ENCODE measurements at regions not wholly inside any gene's neighbourhood (a gene's known extent, or its start where the extent isn't known, plus 50 kb on each side); places are given as distances from the start of the nearest gene placed in this dataset.

DNA sequence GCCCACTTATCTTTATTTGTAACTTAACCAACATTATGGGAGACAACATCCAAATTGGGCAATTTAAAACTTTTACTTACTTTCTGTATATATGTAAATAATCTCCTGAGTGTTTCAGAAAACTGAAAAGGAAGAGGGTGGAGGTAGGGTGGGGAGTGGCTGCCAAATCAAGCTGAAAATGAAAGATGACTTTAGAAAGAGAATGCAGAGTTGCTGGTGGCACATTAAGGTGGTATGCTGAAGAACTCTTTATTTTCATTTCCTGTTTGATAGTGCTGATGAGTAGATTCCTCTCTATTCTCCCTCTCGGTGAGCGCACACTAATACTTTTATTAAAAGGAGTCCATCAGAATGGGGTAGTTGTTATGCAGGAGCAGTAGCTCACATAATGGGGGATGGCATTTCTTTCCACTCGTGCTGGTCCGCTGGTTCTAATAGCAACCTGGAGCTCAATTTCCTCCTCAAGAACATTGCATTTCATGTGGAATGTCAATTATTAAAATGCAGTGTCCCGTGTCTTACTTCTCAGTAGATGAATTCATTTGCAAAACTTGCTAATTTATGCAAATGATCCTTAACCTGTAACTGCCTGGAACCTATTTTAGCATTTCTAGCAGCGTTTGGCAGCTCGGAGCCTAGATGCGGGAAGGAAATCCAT is 466.9 kb upstream of the HNRNPA3 start:
- TF ChIP-seq, protein P1, sequence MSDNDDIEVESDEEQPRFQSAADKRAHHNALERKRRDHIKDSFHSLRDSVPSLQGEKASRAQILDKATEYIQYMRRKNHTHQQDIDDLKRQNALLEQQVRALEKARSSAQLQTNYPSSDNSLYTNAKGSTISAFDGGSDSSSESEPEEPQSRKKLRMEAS (IDR thresholded peaks at IDR 0.05) = no peak
- TF ChIP-seq, protein P2, sequence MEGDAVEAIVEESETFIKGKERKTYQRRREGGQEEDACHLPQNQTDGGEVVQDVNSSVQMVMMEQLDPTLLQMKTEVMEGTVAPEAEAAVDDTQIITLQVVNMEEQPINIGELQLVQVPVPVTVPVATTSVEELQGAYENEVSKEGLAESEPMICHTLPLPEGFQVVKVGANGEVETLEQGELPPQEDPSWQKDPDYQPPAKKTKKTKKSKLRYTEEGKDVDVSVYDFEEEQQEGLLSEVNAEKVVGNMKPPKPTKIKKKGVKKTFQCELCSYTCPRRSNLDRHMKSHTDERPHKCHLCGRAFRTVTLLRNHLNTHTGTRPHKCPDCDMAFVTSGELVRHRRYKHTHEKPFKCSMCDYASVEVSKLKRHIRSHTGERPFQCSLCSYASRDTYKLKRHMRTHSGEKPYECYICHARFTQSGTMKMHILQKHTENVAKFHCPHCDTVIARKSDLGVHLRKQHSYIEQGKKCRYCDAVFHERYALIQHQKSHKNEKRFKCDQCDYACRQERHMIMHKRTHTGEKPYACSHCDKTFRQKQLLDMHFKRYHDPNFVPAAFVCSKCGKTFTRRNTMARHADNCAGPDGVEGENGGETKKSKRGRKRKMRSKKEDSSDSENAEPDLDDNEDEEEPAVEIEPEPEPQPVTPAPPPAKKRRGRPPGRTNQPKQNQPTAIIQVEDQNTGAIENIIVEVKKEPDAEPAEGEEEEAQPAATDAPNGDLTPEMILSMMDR (IDR thresholded peaks at IDR 0.05) = no peak
- TF ChIP-seq HOXA7 (CRISPR knock-in tag; IDR thresholded peaks at IDR 0.05) (no peak), CEBPB (IDR thresholded peaks at IDR 0.05) (no peak), NPAS2 (CRISPR knock-in tag; IDR thresholded peaks at IDR 0.05; ENCODE audit: borderline replicate concordance) (no peak), POLR2A (IDR thresholded peaks at IDR 0.05; ENCODE audit: low read length) (no peak), HDAC2 (IDR thresholded peaks at IDR 0.05) (no peak), CHD2 (IDR thresholded peaks at IDR 0.05; ENCODE audit: low read length, partially characterized antibody) (no peak), CBX8 (IDR thresholded peaks at IDR 0.05) (no peak), ZC3H11A (IDR thresholded peaks at IDR 0.05) (no peak), SMC3 (IDR thresholded peaks at IDR 0.05) (no peak), TP53 (CRISPR knock-in tag; IDR thresholded peaks at IDR 0.05) (no peak), BHLHE40 (IDR thresholded peaks at IDR 0.05; ENCODE audit: low read depth, low read length) (no peak), RFX5 (IDR thresholded peaks at IDR 0.05) (no peak)
- TF ChIP-seq, protein P3, sequence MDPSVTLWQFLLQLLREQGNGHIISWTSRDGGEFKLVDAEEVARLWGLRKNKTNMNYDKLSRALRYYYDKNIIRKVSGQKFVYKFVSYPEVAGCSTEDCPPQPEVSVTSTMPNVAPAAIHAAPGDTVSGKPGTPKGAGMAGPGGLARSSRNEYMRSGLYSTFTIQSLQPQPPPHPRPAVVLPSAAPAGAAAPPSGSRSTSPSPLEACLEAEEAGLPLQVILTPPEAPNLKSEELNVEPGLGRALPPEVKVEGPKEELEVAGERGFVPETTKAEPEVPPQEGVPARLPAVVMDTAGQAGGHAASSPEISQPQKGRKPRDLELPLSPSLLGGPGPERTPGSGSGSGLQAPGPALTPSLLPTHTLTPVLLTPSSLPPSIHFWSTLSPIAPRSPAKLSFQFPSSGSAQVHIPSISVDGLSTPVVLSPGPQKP (IDR thresholded peaks at IDR 0.05; ENCODE audit: low read depth, low read length) = no peak
- TF ChIP-seq, protein P4, sequence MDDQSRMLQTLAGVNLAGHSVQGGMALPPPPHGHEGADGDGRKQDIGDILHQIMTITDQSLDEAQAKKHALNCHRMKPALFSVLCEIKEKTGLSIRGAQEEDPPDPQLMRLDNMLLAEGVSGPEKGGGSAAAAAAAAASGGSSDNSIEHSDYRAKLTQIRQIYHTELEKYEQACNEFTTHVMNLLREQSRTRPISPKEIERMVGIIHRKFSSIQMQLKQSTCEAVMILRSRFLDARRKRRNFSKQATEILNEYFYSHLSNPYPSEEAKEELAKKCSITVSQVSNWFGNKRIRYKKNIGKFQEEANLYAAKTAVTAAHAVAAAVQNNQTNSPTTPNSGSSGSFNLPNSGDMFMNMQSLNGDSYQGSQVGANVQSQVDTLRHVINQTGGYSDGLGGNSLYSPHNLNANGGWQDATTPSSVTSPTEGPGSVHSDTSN (IDR thresholded peaks at IDR 0.05) = no peak
- ATAC-seq (no peak), DNase-seq (ENCODE audit: low read depth in 1 of 2, low spot score in 1 of 2) (no peak), FAIRE-seq (no peak)
- Histone ChIP-seq H3K4me3 (no peak overlapping the region), H3K9me3 (no peaks in the 10 kb centered on the region), H3K27ac (no peak overlapping the region), H3K4me1 (no peaks in the 10 kb centered on the region), H3K4me2 (no peak overlapping the region)
- ChIA-PET POLR2A (no interaction called here), CTCF (interaction anchor here (1.8 kb wide), 1 partner anchor 404 kb away, joined by 3 read pairs; no protein-coding TSS in a partner anchor)
- WGBS (ENCODE audit: missing lambda C conversion rate) = 65% methylated on average over 8 of the region's 8 CpGs

DNA sequence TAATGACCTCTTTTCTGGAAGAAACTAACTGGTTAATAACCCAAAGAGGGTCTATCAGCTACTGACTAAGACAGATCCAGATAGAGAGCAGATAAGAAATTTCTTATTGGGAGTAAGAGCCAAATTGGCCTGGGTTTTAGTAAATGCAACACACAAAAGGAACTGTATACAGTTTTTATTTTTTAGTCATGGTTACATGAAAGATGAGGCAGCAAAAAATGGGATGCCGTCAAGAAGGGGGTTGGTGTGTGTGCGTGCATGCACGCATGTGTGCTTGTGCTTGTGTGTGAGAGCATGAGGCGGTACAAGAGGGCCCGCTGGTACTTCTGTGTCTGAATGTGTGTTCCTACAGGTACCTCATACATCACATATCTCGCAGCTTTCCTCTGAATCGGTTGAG is 466.2 kb upstream of the HNRNPA3 start:
- H3K4me1 ChIP-seq = no peaks in the 10 kb centered on the region
- H3K4me3 ChIP-seq = no peak overlapping the region
- no peaks in the 10 kb centered on the region for H3K9me3 ChIP-seq
- CTCF ChIA-PET = interaction anchor here (1.8 kb wide), 1 partner anchor 403 kb away, joined by 3 read pairs; no protein-coding TSS in a partner anchor
- no peak overlapping the region for H3K4me2 ChIP-seq
- POLR2A ChIA-PET = no interaction called here
- FAIRE-seq (no peak), ATAC-seq (no peak), DNase-seq (ENCODE audit: low read depth in 1 of 2, low spot score in 1 of 2) (no peak)
- H3K27ac ChIP-seq = no peak overlapping the region
- 59% methylated on average over 7 of the region's 7 CpGs for WGBS (ENCODE audit: missing lambda C conversion rate)
- TF ChIP-seq ZSCAN20 (CRISPR knock-in tag; IDR thresholded peaks at IDR 0.05) (no peak), RCOR1 (IDR thresholded peaks at IDR 0.05; ENCODE audit: low read depth, low read length) (no peak), POLR2AphosphoS2 (conservative IDR thresholded peaks at IDR 0.05; ENCODE audit: low read length) (no peak), KDM1A (IDR thresholded peaks at IDR 0.05; ENCODE audit: low read depth) (no peak), CBX8 (IDR thresholded peaks at IDR 0.05) (no peak), CBX2 (IDR thresholded peaks at IDR 0.05; ENCODE audit: borderline replicate concordance, low read depth) (no peak), HEYL (CRISPR knock-in tag; IDR thresholded peaks at IDR 0.05) (no peak), ZFP36 (IDR thresholded peaks at IDR 0.05; ENCODE audit: borderline replicate concordance, partially characterized antibody) (no peak)
- TF ChIP-seq, protein P5, sequence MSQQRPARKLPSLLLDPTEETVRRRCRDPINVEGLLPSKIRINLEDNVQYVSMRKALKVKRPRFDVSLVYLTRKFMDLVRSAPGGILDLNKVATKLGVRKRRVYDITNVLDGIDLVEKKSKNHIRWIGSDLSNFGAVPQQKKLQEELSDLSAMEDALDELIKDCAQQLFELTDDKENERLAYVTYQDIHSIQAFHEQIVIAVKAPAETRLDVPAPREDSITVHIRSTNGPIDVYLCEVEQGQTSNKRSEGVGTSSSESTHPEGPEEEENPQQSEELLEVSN (IDR thresholded peaks at IDR 0.05; ENCODE audit: borderline replicate concordance, low read depth) = no peak
- TF ChIP-seq, protein P6, sequence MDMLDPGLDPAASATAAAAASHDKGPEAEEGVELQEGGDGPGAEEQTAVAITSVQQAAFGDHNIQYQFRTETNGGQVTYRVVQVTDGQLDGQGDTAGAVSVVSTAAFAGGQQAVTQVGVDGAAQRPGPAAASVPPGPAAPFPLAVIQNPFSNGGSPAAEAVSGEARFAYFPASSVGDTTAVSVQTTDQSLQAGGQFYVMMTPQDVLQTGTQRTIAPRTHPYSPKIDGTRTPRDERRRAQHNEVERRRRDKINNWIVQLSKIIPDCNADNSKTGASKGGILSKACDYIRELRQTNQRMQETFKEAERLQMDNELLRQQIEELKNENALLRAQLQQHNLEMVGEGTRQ (IDR thresholded peaks at IDR 0.05) = no peak
- TF ChIP-seq, protein P3 (IDR thresholded peaks at IDR 0.05; ENCODE audit: low read depth, low read length) = no peak
- TF ChIP-seq, protein P7, sequence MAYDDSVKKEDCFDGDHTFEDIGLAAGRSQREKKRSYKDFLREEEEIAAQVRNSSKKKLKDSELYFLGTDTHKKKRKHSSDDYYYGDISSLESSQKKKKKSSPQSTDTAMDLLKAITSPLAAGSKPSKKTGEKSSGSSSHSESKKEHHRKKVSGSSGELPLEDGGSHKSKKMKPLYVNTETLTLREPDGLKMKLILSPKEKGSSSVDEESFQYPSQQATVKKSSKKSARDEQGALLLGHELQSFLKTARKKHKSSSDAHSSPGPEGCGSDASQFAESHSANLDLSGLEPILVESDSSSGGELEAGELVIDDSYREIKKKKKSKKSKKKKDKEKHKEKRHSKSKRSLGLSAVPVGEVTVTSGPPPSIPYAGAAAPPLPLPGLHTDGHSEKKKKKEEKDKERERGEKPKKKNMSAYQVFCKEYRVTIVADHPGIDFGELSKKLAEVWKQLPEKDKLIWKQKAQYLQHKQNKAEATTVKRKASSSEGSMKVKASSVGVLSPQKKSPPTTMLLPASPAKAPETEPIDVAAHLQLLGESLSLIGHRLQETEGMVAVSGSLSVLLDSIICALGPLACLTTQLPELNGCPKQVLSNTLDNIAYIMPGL (CRISPR knock-in tag; IDR thresholded peaks at IDR 0.05; ENCODE audit: borderline replicate concordance) = no peak
- TF ChIP-seq, protein P2 (IDR thresholded peaks at IDR 0.05) = no peak

All from A549 (cell line).